GM19043 (cell line): ENCODE measurements at regions not wholly inside any gene's neighbourhood (a gene's known extent, or its start where the extent isn't known, plus 50 kb on each side); places are given as distances from the start of the nearest gene placed in this dataset.

Source experiments
- ATAC-seq: cut with Tn5 transposase; IDR thresholded peaks from one replicate; pipeline ENCODE4 v1.9.1; 2021; ENCODE audit warnings: low read depth; ENCODE audit not compliant: unreplicated experiment

- ATAC-seq: no peak
Observed at GRCh38 chr3:30162579-30162978, 443.8 kb upstream of the TGFBR2 start.

- no peak for ATAC-seq
Observed at GRCh38 chr3:30166535-30166934, 439.9 kb upstream of the TGFBR2 start.

- ATAC-seq: no peak
Observed at GRCh38 chr3:30167541-30168011, 438.8 kb upstream of the TGFBR2 start.

- ATAC-seq: no peak
Observed at GRCh38 chr3:30169487-30169886, 436.9 kb upstream of the TGFBR2 start.

GRCh38 chr3:30170681-30171438 is 435.5 kb upstream of the TGFBR2 start:
- ATAC-seq: no peak

- ATAC-seq: no peak
Observed at GRCh38 chr3:30174357-30174756, 432.0 kb upstream of the TGFBR2 start.

- ATAC-seq: no peak
Observed at GRCh38 chr3:30180310-30181177, 425.9 kb upstream of the TGFBR2 start.

- ATAC-seq: no peak
Observed at GRCh38 chr3:30181178-30181465, 425.3 kb upstream of the TGFBR2 start.

- no peak for ATAC-seq
Observed at GRCh38 chr3:30181581-30181980, 424.8 kb upstream of the TGFBR2 start.

GRCh38 chr3:30183421-30183820 is 423.0 kb upstream of the TGFBR2 start:
- ATAC-seq: no peak

GRCh38 chr3:30184091-30184810 is 422.1 kb upstream of the TGFBR2 start:
- ATAC-seq: no peak

- no peak for ATAC-seq
Observed at GRCh38 chr3:30185872-30186271, 420.5 kb upstream of the TGFBR2 start.

- no peak for ATAC-seq
Observed at GRCh38 chr3:30186741-30187219, 419.6 kb upstream of the TGFBR2 start.

GRCh38 chr3:30187366-30187765 is 419.0 kb upstream of the TGFBR2 start:
- no peak for ATAC-seq

- no peak for ATAC-seq
Observed at GRCh38 chr3:30188713-30189112, 417.7 kb upstream of the TGFBR2 start.

GRCh38 chr3:30189900-30190299 is 416.5 kb upstream of the TGFBR2 start:
- ATAC-seq: no peak

GRCh38 chr3:30193625-30194044 is 412.8 kb upstream of the TGFBR2 start:
- ATAC-seq: no peak

- no peak for ATAC-seq
Observed at GRCh38 chr3:30195352-30195751, 411.0 kb upstream of the TGFBR2 start.

GRCh38 chr3:30198162-30198561 is 408.2 kb upstream of the TGFBR2 start:
- ATAC-seq: no peak

- no peak for ATAC-seq
Observed at GRCh38 chr3:30199096-30199759, 407.2 kb upstream of the TGFBR2 start.

GRCh38 chr3:30199855-30200254 is 406.5 kb upstream of the TGFBR2 start:
- no peak for ATAC-seq
